HG02970 (cell line): ENCODE measurements at regions not wholly inside any gene's neighbourhood (a gene's known extent, or its start where the extent isn't known, plus 50 kb on each side); places are given as distances from the start of the nearest gene placed in this dataset.
"Not testable (repeated sequence)": the region's sequence is repeated elsewhere in the genome, so short reads cannot be mapped to it uniquely, and the experiment has no call there.

Source experiments
- ATAC-seq: cut with Tn5 transposase; IDR thresholded peaks from one replicate; pipeline ENCODE4 v1.9.1; 2021; ENCODE audit warnings: mild to moderate bottlenecking, moderate library complexity, moderate number of reproducible peaks; ENCODE audit not compliant: unreplicated experiment, low FRiP score

- no peak for ATAC-seq
Observed at GRCh38 chr16:79969458-79969857, 368.9 kb upstream of the MAF start.

DNA sequence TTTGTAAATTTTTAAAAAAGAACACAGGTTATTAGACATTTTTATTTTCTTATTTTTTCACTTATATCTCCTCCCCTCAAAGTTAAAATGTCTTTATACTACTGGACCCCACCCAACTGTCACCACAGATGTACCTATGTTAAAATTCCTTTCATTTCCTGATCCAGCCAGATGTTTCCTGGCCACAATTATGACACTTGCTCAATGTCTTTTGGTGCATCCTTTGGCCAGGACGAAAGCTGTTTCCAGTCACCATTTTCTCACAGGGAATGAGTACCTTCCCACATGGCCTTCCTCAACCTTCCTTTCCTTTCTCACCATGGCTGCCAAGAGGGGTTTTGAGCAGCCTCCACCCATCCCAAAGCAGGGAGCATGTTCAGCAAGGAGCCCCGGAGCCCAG is 365.7 kb upstream of the MAF start:
- no peak for ATAC-seq

- ATAC-seq: no peak
Observed at GRCh38 chr16:79965718-79966117, 365.2 kb upstream of the MAF start.

GRCh38 chr16:79964104-79964503 is 363.6 kb upstream of the MAF start:
- ATAC-seq: no peak

DNA sequence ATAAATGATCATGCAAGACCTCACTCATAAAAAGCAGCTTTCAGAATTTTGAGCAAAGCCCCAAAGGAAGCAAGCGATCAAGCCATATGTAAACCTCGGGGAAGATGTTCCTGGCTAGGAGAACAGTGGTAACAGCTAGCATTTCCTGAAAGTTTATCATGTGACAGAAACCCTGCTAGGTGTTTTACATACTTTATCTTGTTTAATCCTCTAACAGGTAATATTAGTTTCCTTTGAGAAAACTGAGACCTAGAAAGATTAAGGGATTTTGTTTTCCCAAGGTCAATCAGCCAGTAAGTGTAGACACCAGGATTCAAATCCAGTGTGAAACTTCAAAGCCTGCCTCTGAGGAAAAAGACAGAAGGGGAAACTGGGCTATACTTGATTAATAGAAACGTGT is 362.4 kb upstream of the MAF start:
- ATAC-seq: no peak

DNA sequence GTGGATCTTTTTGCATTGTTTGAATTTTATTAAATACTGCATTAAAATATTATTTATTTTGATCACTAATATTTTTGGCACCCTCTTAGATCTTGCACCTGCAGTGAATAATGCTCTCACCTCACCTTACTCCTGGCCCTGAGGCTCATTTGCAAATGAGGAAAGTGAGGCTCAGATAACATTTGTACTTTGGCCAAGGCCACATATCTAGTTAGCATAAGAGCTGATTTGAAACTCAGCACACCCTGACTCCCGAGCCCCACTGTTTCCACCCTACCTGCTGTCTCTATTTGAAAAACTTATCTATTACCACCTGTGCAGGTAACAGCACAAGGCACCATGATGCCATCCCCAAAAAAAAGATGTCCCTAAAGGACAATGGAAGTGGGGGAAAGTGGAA is 358.7 kb upstream of the MAF start:
- ATAC-seq: no peak

GRCh38 chr16:79954921-79955705 is 354.6 kb upstream of the MAF start:
- no peak for ATAC-seq

DNA sequence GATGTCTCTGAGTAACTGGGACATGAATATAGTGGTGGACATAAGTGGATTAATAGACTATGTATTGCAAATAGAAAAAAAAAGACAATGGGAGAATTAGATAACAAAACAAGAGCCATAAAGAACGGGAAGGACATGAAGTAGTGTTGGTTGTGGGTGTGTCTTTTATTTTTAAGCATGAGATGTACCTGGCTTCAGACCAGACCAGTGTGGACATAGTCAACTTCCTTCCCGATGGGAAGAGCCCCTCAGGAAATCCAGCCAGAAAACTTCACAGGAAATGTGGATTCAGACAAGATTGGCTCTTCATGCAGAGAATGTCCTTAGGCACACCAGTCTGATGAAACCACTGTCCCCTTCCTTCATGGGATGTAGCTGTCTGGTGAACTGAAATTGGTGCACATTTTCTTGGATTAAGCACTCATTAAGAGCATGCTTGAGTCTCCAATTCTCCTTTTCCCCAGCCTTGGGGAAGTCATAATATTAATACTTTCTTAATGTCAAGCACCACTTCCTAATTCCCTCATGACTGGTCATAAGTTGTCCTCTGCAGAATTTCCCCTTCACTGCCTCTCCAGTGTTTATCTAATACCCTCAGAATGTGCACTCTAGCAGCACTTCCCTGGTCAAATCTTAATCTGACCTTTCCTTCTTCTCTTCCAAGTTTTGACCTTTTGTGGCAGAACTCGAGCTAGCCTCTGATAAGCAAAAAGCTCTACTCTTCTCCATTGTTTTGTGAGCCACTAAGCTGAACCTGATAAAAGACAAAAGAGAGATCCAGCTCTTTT is 350.6 kb upstream of the MAF start:
- ATAC-seq: no peak

- ATAC-seq: no peak
Observed at GRCh38 chr16:79949417-79949816, 348.9 kb upstream of the MAF start.

- no peak for ATAC-seq
Observed at GRCh38 chr16:79947771-79948170, 347.2 kb upstream of the MAF start.

GRCh38 chr16:79946252-79946651 is 345.7 kb upstream of the MAF start:
- ATAC-seq: no peak

- no peak for ATAC-seq
Observed at GRCh38 chr16:79943736-79944135, 343.2 kb upstream of the MAF start.

DNA sequence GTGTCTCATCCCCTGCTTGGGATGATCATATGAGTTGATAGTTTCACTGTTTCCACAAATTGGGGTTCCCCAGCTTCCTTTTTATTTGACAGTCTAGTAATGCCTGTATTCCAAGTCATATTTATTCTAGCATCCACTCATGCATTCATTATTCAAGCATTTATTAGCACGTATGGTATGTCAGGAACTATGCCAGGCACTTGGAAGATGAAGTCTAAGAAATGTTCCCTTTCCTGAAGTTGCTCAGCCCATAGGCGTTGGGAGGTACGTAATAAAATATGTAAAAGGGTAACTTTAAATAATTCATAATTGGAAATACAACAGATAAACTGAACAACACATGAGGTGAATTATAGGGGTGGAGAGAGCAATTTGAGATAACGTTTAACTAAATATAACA is 338.0 kb upstream of the MAF start:
- no peak for ATAC-seq

DNA sequence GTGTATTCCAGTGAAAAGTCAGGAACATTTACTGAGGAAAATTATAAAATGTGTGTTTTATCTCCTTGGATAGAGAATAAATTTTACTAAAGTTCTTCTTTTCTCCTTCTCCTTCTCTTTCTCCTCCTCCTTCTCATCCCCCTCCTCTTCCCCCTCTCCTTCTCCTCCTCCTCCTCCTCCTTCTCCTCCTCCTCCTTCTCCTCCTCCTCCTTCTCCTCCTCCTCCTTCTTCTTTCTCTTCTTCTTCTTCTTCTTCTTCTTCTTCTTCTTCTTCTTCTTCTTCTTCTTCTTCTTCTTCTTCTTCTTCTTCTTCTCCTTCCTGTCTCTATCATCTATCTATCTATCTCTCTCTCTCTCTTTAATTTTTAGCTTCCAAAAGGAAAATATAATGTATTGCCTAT is 337.1 kb upstream of the MAF start:
- not testable (repeated sequence) for ATAC-seq

DNA sequence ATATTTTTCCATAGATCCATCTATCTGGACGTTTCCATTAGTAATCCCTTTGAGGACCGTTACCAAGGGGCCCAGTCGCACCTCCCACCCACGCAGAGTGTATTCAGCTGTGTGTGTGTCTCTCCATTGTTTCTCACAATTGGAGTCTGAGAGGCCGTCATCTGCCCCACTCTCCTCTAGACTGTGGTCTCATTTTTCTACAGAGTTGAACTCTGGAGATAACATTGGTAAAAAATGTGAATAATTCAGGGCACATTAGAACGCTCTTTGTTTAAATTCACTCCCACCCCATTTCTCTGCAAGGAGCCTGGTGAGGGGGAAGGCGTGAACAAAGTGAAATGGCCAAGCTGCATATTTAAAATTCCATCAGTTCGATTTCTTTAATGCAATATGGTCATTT is 333.1 kb upstream of the MAF start:
- ATAC-seq: no peak

GRCh38 chr16:79932572-79932971 is 332.0 kb upstream of the MAF start:
- ATAC-seq: no peak

DNA sequence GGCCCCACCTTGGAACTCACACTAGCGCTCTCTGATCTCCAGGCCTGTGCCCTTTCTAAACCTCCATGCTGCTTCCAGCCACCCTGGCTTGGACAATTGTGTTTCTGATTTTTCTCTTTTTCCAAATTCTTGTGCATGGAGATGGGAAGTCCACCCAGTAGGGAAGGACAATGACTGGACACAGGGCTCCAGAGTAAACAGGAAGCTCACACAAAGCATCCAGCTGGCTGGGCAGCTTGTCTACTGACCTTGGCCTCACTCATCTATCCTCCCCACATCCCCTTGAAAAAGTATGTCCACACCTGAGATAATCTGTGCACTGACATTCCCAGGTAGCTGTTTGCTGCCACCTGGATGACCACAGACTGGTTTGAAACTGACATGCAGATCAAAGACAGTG is 331.2 kb upstream of the MAF start:
- no peak for ATAC-seq

DNA sequence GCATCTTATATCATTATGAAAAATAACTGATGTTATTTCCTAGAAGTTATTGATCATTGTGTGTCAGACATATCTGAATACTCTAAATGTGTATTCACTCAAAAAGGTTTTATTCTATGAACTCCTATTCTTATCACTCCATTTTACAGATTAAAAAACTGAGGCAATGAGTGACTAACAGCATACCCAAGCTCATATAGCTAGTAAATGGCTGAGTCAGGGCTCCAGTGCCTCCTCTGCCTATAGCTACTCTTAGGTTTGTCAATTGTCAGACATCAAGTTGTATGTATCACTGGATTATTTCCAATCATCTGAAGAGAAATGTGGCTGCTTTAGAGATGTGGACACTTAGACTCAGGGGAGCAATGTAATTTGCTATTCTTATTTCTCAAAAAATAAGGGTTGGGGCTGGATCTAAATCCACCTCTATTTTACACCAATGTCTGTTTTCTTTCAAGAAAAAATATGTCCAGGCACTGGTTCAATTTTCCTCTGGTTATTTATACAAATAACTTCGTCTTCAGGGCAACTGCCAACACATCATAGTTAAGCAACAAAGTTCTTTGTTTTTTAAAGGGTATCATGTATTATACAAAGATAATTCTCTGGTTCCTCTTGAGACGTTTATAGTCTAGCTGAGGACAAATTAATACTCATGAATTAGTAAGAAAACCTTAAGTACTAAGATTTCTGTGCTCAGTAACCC is 328.9 kb upstream of the MAF start:
- no peak for ATAC-seq

DNA sequence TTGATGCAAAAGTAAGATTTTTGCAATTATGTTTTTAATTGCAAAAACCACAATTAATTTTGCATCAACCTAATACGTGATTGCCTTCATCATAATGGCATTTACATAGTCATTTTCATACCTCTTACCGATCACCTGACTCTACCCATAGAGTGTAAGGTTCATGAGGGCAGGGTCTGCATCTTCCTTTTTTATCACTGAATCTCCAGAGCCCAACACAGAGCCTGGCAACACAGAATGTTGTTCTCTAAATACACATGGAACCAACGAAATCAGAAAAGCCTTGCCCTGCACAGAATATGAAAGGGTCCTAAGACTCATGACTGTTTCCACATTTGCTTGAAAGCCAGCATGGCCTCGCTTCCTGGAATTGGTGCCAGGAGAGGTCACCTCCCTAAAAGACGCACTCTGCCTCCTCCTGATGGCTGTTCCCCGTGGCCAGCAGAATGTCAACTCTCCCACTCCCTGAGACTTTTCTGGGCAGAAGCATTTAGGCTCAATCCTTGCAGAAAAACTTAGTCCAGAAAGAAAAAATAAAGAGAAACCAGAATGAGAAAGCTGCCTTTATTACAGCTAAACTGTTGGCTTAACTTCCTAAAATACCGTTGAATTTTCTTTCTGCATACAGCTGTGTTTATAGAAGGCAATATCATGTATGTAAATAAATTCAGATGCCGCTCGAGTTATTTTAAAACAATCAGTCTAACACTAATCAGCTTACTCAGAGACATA is 327.8 kb upstream of the MAF start:
- ATAC-seq: no peak

DNA sequence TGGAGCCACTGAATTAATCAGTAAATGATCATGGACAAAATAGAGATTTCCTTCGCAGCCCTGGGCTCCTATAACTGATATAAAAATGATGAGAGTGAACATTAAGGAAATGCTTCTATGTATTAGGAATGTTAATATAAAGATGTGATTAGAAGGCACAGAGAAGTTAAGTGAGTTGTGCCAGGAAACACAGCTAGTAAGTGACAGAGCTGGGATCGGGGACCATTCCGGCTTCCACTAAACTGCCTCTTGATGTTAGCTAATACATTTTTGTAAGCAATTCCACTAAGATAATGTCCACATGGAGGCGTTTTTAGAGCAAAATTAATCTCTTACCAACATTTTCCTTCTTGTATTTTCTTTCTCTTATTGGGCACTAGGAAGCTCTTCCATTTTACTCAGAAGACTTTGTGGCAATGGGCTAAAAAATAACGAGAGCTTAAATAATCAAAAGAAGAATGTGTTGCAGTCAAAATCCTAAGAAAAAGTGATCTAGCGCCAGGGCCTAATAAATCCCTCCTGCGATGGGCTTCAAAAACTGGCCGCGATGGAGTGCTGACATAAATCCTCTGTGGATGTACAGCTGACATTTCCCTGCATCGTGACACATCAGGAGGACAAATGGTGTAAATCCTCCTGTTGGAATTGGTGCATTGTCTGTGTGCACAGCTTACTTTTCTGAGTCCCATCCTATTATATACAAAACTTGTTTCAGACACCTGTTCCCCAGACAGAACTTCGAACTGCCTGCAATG is 326.1 kb upstream of the MAF start:
- ATAC-seq: no peak
